Sigmoid colon (tissue), 4 donors: ENCODE measurements at regions not wholly inside any gene's neighbourhood (a gene's known extent, or its start where the extent isn't known, plus 50 kb on each side); places are given as distances from the start of the nearest gene placed in this dataset.
"Not testable (repeated sequence)": the region's sequence is repeated elsewhere in the genome, so short reads cannot be mapped to it uniquely, and the experiment has no call there.

Experiments
- POLR2A ChIP-seq, 2 donors: fragments of 450-650 bp; IDR thresholded peaks; one replicate each; pipeline ENCODE4 v1.6.1; 2016; ENCODE audit warnings: antibody characterized with exemption in 2 of 2, mild to moderate bottlenecking in 2 of 2, moderate library complexity in 2 of 2
- POLR2AphosphoS5 ChIP-seq, 4 donors: sonication (generic); formaldehyde crosslinking; IDR thresholded peaks; one replicate each; pipeline ENCODE4 v1.6.1; 2017; ENCODE audit warnings: antibody characterized with exemption in 4 of 4

DNA sequence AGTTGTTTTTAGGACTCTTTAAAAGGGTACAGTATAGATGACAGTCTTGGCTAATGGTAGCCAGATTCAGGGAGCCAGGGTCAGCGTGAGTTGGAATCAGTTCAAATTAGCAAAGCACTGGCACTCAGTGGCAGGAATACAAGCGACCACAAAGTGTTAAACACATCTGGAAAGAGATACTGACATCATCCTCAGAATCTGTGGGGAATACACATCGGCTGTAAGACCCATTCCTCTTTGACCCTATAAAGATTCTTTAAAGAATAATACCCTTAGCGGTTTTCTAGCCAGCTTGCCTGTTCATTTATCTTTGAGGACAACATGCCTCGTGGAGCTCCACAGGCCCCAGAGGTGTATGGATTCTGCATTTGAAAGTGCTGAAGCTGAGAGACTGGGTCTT, 139.1 kb downstream of the RALA start:
- not testable (repeated sequence) for TF ChIP-seq POLR2A, POLR2AphosphoS5 (IDR thresholded peaks at IDR 0.05)
